ENCODE measurements at regions not wholly inside any gene's neighbourhood (a gene's known extent, or its start where the extent isn't known, plus 50 kb on each side); places are given as distances from the start of the nearest gene placed in this dataset.
A peak's percentile ranks its signal among the peaks of the same experiment; 100 is the strongest.
"Not testable (repeated sequence)": the region's sequence is repeated elsewhere in the genome, so short reads cannot be mapped to it uniquely, and the experiment has no call there.

DNA sequence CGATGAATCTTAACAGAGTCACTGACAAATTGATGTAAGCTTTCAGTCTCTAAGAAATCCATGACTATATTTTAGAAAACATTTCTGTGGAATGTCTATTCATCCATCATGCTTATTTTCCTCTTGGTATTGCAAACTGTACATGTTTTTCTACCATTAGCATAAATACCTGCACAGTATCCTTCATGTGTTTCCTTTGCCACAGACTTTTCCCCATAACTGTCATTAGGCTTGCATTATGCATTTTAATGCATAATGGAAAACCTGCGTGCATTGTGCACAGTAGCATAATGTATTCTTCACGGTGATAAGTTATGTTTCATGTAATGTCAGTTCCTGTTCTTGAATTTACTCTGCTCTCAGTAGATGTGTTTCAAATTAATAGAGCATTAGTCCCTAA lies 403.1 kb upstream of the EPHA3 start:
- Mint-ChIP-seq H3K27me3 (no peaks in the 10 kb centered on the region), H3K27ac (no peak overlapping the region), H3K9me3 (peaks cover 0 to 8% of the 10 kb centered on the region in 2 donors), H3K4me1 (no peaks in the 10 kb centered on the region), H3K4me3 (no peak overlapping the region)
- no peak for ATAC-seq
- DNase-seq, result no peak

DNA sequence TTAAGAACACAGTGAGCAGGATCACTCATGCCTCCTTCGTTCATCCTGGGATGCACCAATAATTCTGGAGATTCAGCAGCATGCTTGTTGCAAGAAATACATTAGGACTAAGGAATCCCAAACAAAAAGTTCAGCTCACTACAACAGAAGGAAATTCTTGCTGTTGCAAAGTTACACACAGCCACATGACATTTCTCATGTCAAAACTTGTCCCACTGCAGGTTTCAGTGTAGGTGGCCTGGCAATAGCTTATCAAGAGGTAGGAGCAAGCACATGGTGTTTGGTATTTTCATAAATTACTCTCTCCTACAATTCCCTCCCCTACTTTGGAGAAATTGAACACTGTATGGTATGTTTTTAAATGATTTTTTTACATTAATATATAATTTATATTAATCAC lies 399.6 kb upstream of the EPHA3 start:
- Mint-ChIP-seq H3K9me3 (peaks cover 8 to 11% of the 10 kb centered on the region in 2 donors), H3K27me3 (no peaks in the 10 kb centered on the region), H3K4me1 (no peaks in the 10 kb centered on the region), H3K27ac (no peak overlapping the region), H3K4me3 (no peak overlapping the region)
- ATAC-seq, result no peak
- DNase-seq, result no peak

DNA sequence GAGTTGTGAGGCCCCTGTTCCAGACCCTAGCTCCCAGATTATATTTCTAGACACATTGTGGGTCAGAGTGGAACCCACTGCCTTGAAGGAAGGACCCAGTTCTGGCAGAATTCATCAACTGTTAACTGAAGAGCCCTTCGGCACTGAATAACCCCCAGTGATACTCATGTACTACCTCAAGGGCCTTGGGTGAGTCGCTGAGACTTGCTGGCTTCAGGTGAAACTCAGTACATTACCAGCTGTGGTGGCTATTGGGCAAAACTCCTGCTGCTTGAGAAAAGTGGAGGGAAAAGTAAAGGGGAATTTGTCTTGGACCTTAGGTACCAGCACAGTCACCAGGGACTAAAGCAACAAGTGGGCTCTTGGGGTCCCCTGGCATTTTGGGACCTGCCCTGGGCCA lies 394.9 kb upstream of the EPHA3 start:
- Mint-ChIP-seq H3K27ac (peak overlapping the region in 1 of 2 donors; percentile 19), H3K9me3 (peaks cover 14 to 24% of the 10 kb centered on the region in 2 donors), H3K4me1 (no peaks in the 10 kb centered on the region), H3K4me3 (no peak overlapping the region), H3K27me3 (no peaks in the 10 kb centered on the region)
- ATAC-seq (no peak), DNase-seq (no peak)

DNA sequence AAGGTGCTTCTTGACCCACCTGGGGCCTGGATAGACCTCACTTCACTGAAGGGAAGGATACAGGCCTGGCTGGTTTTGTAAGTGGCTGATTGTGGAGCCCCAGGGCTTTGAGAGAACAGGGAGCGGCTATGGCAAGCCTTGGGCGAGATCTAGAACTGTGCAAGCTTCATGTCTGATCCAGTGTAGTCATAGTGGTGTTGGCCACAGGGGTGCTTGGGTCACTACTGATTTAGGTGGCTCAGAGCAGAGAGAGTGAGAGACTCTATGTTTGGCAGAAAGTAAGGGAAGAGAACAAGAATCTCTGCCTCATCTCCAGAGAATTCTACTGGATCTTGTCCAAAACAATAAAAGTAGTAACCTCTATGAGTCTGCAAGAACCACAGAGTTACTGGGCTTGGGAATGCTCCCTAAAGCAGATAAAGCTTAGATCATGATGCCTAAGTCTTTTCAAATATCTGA lies 394.2 kb upstream of the EPHA3 start:
- ATAC-seq (no peak), DNase-seq (no peak)
- Mint-ChIP-seq H3K27me3 (no peaks in the 10 kb centered on the region), H3K27ac (no peak overlapping the region), H3K4me3 (no peak overlapping the region), H3K9me3 (peaks cover 14 to 24% of the 10 kb centered on the region in 2 donors), H3K4me1 (no peaks in the 10 kb centered on the region)

DNA sequence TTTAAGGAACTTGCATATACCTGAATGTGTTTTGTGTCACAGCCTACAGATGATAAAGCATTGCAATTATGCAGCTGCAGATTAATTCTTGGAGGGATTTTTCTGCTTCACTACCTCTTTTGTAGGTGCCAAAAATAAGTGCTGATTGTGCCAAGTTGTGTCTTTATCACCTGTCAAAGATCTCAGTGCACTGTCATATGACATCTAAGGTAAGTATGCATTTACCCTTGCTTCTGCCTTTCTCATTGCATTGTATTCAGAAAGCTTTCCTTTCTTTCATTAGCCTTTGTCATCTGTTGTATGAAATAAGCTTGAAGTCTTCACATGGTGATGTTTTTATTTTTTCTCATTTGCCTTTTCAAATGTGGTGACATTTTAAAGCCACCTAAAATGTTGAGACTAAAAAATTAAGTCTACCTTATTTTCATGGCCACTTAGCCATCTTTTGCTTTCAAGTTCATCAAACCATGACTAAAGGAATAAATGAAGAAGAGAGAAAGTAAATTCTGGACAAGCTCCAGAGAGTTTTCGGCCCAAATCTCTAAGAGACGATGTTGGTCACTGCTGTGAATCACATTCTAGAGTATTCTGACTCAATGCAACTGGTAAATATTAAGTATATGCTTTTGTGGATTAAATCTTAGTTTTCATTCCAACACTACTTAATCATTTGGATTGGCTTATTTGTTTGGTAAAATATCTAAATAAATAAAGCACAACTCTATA lies 381.8 kb upstream of the EPHA3 start:
- no peaks in the 10 kb centered on the region for H3K4me1 Mint-ChIP-seq
- ATAC-seq, result no peak
- DNase-seq, result no peak
- no peaks in the 10 kb centered on the region for H3K27me3 Mint-ChIP-seq
- H3K9me3 Mint-ChIP-seq, result peaks cover 0 to 9% of the 10 kb centered on the region in 2 donors
- no peak overlapping the region for H3K27ac Mint-ChIP-seq
- H3K4me3 Mint-ChIP-seq, result no peak overlapping the region

DNA sequence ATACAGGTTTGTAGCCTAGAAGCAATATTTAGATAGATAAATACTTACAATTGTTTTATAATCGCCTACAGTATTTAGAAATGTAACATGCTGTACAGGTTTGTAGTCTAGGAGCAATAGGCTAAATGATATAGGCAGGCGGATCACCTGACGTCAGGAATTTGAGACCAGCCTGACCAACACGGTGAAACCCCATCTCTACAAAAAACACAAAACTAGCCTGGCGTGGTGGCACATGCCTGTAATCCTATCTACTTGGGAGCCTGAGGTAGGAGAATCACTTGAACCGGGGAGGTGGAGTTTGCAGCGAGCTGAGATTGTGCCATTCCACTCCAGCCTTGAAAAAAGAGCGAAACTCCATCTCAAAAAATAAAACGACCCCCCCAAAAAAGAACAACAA lies 375.2 kb upstream of the EPHA3 start:
- no peaks in the 10 kb centered on the region for H3K4me1 Mint-ChIP-seq
- H3K4me3 Mint-ChIP-seq, result no peak overlapping the region
- no peak overlapping the region for H3K27ac Mint-ChIP-seq
- no peak for ATAC-seq
- DNase-seq, result no peak
- no peaks in the 10 kb centered on the region for H3K27me3 Mint-ChIP-seq
- peaks cover 0 to 3% of the 10 kb centered on the region in 2 donors for H3K9me3 Mint-ChIP-seq

DNA sequence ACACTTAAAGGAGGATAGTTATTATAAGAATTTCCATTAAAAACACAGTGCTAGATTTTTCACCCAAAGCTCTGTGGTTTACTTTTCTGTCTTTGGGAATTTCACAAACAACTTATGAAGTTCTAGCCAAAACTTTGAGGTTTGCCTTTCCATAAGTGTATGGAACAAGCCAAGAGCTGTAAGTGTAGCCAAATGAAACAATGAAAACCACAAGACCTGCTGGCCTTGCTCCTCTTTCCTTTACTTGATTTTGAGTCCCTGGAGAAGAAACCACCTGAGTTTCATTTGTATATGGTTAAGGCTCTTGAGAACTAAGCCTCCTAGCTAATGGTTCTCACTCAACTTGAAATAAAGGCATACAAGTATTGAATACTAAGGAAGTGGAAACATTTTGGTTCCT lies 365.3 kb upstream of the EPHA3 start:
- no peak for ATAC-seq
- no peak overlapping the region for H3K4me3 Mint-ChIP-seq
- H3K27ac Mint-ChIP-seq, result no peak overlapping the region
- no peaks in the 10 kb centered on the region for H3K27me3 Mint-ChIP-seq
- no peak for DNase-seq
- H3K4me1 Mint-ChIP-seq, result no peaks in the 10 kb centered on the region
- peaks cover 4 to 24% of the 10 kb centered on the region in 2 donors for H3K9me3 Mint-ChIP-seq

DNA sequence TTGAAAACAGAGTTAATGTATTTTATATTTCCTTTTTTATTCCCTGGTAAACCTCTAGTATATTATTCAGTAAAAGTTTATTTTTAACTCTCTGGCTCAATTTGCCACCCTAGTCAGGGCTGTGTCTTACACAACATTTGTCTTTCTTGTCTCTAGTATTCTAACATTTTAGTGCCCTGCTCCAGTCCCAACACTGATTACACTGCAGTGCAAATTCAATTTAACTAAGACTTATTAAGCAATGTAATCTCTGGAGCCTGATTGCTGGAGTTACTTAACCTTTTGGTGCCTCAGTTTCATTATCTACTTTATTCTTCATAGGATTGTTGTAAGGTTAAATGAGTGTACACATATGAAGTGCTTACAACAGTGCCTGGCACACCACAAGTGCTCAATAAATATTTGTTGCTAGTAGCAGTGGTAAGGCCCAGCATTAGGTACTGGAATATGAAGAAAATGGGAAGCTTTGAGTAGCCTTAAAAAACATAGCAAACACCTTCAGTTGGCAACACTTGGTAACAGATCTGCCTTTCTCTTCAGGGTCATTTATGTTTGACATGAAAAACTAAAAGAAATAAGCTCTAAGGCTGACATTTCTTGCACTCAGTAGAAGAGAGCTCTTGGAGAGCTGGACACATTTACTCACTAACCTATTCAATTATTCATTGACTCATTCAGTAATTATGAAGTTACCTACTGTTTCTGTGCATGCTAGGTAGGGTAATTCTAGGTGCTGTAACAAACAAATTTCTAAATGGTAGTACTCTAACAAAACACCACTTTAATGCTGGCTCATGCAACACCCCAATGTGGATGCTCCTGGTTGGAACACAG lies 364.5 kb upstream of the EPHA3 start:
- no peak for DNase-seq
- no peak overlapping the region for H3K4me3 Mint-ChIP-seq
- H3K27ac Mint-ChIP-seq, result no peak overlapping the region
- H3K4me1 Mint-ChIP-seq, result no peaks in the 10 kb centered on the region
- no peaks in the 10 kb centered on the region for H3K27me3 Mint-ChIP-seq
- no peak for ATAC-seq
- H3K9me3 Mint-ChIP-seq, result peaks cover 5 to 16% of the 10 kb centered on the region in 2 donors

DNA sequence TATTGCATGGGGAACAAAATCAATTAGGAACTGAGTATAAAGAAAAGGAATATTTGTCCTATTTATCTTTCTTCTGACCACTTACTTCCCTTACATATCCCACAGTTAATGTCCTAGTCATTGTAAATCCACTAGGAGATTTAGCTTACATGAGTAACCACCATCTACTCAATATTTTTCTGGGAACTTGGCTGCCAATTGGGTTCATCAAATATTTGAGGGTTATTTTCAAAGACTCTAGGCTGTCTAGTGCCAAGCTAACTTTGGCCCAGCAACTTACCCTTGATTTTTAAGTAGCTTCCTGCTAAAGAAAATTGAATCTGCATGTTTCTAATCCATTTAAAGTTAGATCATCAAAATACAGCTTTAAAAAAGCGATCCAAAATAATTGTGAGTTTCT lies 362.5 kb upstream of the EPHA3 start:
- peaks cover 20 to 28% of the 10 kb centered on the region in 2 donors for H3K9me3 Mint-ChIP-seq

DNA sequence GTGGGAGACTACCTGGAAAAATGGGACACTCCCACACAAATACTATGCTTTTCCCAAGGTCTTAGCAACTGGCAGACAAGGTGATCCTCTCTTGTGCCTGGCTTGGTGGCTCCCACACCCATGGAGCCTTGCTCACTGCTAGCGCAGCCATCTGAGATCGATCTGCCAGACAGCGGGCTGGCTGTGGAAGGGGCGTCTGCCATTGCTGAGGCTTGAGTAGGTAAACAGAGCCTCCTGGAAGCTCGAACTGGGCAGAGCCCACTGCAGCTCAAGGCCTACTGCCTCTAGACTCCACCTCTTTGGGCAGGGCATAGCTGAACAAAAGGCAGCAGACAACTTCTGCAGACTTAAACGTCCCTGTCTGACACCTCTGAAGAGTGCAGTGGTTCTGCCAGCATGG lies 360.3 kb upstream of the EPHA3 start:
- ATAC-seq, H3K27me3 Mint-ChIP-seq, H3K27ac Mint-ChIP-seq, H3K4me3 Mint-ChIP-seq, DNase-seq, H3K4me1 Mint-ChIP-seq: not testable (repeated sequence)
- peaks cover 18 to 31% of the 10 kb centered on the region in 2 donors for H3K9me3 Mint-ChIP-seq

More for the DNA sequence above, 362.5 kb upstream of the EPHA3 start:
- H3K27me3 Mint-ChIP-seq, result no peaks in the 10 kb centered on the region
- no peaks in the 10 kb centered on the region for H3K4me1 Mint-ChIP-seq
- DNase-seq, result no peak
- H3K27ac Mint-ChIP-seq, result no peak overlapping the region
- ATAC-seq, result no peak
- H3K4me3 Mint-ChIP-seq, result no peak overlapping the region

DNA sequence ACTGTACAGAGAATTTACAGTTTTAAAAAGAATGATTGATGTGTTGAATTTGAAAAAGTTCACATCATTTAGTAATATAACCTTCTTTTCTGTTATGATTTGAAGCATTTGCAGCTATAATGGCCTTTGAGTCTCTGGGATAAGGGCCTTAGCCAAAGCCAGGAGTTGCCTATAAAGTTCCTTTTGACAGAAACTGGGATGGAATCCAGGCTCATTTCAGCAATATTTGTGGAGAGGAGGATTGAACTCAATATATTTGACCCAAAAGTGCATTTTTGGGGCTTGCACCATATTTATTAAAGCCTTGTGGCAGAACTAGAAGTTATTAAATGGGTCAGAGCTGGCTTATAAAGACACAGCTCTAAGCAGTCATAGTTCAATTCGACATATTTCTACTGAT lies 348.7 kb upstream of the EPHA3 start:
- no peak overlapping the region for H3K27ac Mint-ChIP-seq
- no peak overlapping the region for H3K4me3 Mint-ChIP-seq
- ATAC-seq, result no peak
- DNase-seq, result no peak
- H3K4me1 Mint-ChIP-seq, result no peaks in the 10 kb centered on the region
- peaks cover 4 to 17% of the 10 kb centered on the region in 2 donors for H3K9me3 Mint-ChIP-seq
- H3K27me3 Mint-ChIP-seq, result no peaks in the 10 kb centered on the region

DNA sequence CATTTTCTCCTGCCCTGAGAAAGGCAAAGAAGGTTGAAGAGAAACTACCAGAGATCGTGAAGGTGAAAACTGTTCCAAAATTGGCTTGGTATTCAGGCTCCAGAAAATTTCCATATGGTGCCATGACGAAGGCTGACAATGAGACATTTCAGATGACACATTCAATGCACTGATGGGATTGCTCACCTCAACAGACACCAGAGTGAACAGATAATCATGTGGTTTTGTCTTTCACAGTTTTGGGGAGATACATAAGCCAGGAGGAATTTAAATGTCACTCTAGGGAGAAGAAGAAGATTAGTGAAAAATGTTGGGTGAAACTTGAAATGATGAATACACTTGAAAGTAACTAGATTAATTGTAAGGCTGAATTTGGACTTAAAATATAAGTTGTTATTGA lies 339.7 kb upstream of the EPHA3 start:
- H3K27me3 Mint-ChIP-seq, result no peaks in the 10 kb centered on the region
- H3K4me1 Mint-ChIP-seq, result no peaks in the 10 kb centered on the region
- DNase-seq (no peak), ATAC-seq (no peak)
- no peak overlapping the region for H3K27ac Mint-ChIP-seq
- H3K9me3 Mint-ChIP-seq, result peaks cover 15 to 25% of the 10 kb centered on the region in 2 donors
- no peak overlapping the region for H3K4me3 Mint-ChIP-seq

DNA sequence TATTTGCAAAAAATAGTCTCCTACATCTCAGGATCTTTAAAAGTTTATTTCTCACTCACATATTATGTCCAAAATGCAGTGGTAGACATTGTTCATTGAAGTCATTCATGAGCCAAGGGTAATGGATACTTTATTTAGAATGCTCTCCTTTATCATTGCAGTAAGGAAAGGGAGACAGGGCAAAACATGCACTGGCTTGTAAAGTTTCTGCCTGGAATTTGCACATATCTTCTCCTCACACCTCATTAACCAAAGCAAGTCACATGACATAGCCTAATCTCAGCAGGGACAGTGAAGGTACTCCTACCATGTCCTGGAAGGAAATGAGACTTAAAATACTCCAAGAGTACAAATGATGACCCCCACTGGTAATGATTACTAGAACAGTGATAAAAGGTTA lies 333.7 kb upstream of the EPHA3 start:
- Mint-ChIP-seq H3K4me1 (no peaks in the 10 kb centered on the region), H3K27me3 (no peaks in the 10 kb centered on the region), H3K4me3 (no peak overlapping the region), H3K27ac (no peak overlapping the region), H3K9me3 (peaks cover 4 to 26% of the 10 kb centered on the region in 2 donors)
- DNase-seq, result no peak
- ATAC-seq, result no peak

DNA sequence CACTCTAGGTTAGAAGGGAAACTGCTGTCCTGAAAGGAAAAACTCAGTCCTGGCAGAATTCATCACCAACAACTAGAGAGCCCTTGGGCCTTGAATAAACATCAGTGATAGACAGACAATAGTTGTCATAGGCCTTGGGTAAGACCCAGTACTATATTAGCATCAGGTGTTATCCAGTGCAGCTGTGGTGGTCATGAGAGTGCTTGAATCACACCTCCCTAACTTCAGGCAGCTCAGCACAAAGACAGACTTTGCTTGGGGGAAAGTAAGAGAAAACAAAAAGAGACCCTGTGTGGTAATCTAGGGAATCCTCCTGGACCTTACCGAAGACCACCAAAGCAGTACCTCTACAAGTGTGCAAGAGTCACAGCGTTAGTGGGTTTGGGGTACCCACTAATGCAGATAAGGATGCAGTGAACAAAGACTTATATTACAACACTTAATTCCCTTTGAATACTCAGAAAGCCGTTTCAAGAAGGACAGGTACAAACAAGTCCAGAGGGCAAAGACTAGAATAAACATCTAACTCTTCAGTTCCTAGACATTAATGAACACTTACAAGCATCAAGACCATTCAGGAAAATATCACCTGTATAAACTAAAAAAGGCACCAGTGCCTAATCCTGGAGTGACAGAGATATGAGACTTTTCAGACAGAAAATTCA lies 332.3 kb upstream of the EPHA3 start:
- Mint-ChIP-seq H3K4me1 (no peaks in the 10 kb centered on the region), H3K4me3 (no peak overlapping the region), H3K9me3 (peaks cover 4 to 13% of the 10 kb centered on the region in 2 donors), H3K27me3 (no peaks in the 10 kb centered on the region), H3K27ac (no peak overlapping the region)
- DNase-seq, result no peak
- ATAC-seq, result no peak

DNA sequence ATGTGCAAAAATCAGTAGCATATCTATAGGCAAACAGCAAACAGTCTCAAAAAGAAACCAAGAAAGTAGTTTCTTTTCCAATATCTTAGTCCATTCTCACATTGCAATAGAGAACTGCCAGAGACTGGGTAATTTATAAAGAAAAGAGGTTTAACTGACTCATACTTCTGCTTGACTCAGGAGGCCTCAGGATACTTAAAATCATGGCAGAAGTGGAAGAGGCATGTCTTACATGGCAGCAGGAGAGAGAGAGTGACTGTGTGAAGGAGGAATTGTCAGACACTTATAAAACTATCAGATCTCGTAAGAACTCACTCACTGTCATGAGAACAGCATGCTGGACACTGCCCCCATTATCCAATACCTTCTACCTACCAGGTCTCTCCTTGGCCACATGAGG lies 327.9 kb upstream of the EPHA3 start:
- no peaks in the 10 kb centered on the region for H3K27me3 Mint-ChIP-seq

DNA sequence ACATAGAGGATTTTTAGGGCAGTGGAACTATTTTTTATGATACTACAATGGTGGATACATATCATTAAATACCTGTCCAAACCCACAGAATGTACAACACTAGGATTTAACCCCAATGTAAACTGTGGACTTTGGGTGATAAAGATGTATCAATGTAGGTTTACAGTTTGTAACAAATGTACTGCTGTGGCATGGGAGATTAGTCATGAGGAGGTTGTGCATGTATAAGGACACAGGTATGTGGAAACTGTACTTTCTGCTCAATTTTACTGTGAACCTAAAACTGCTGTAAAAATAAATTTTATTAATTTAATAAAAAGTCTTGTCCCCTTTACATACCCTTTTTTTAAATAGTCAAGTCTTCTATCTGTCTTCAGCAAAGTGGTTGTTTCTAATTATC lies 322.5 kb upstream of the EPHA3 start:
- DNase-seq (no peak), ATAC-seq (no peak)
- H3K27me3 Mint-ChIP-seq, result no peaks in the 10 kb centered on the region
- H3K27ac Mint-ChIP-seq, result no peak overlapping the region
- no peaks in the 10 kb centered on the region for H3K4me1 Mint-ChIP-seq
- no peak overlapping the region for H3K4me3 Mint-ChIP-seq
- peaks cover 7 to 25% of the 10 kb centered on the region in 2 donors for H3K9me3 Mint-ChIP-seq

More for the DNA sequence above, 327.9 kb upstream of the EPHA3 start:
- DNase-seq (no peak), ATAC-seq (no peak)
- peaks cover 7 to 22% of the 10 kb centered on the region in 2 donors for H3K9me3 Mint-ChIP-seq
- no peaks in the 10 kb centered on the region for H3K4me1 Mint-ChIP-seq
- no peak overlapping the region for H3K4me3 Mint-ChIP-seq
- H3K27ac Mint-ChIP-seq, result no peak overlapping the region
